ENCODE measurements at regions not wholly inside any gene's neighbourhood (a gene's known extent, or its start where the extent isn't known, plus 50 kb on each side); places are given as distances from the start of the nearest gene placed in this dataset.

GRCh38 chr18:6580401-6580800 lies 149.1 kb upstream of the ARHGAP28 start:
- H3K36me3 Mint-ChIP-seq (ENCODE audit: low read depth) = no peaks in the 10 kb centered on the region

DNA sequence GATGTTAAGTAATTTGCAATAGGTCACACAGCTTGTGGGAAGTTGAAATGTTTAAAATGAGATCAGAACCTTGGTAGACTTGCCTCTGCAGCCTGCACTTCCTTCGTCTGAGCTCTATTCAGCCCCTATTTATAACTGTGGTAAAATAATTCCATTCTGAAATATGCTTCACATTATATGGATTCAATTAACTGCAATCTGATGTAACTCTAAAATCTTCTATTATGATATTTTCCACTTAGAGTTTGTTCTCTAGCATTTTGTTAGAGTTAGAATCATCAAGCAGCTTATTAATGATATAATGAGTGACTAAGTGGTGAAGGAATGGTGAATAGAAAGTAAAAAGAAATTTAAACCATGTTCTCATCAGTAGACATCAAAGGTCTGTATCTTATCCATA lies 139.6 kb upstream of the ARHGAP28 start:
- no peak for ATAC-seq
- TF ChIP-seq, protein P1, sequence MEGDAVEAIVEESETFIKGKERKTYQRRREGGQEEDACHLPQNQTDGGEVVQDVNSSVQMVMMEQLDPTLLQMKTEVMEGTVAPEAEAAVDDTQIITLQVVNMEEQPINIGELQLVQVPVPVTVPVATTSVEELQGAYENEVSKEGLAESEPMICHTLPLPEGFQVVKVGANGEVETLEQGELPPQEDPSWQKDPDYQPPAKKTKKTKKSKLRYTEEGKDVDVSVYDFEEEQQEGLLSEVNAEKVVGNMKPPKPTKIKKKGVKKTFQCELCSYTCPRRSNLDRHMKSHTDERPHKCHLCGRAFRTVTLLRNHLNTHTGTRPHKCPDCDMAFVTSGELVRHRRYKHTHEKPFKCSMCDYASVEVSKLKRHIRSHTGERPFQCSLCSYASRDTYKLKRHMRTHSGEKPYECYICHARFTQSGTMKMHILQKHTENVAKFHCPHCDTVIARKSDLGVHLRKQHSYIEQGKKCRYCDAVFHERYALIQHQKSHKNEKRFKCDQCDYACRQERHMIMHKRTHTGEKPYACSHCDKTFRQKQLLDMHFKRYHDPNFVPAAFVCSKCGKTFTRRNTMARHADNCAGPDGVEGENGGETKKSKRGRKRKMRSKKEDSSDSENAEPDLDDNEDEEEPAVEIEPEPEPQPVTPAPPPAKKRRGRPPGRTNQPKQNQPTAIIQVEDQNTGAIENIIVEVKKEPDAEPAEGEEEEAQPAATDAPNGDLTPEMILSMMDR (IDR thresholded peaks at IDR 0.05) = no peak
- Mint-ChIP-seq H3K9me3 (no peaks in the 10 kb centered on the region), H3K36me3 (ENCODE audit: low read depth) (no peaks in the 10 kb centered on the region), H3K27ac (no peak overlapping the region), H3K4me3 (no peak overlapping the region), H3K27me3 (no peaks in the 10 kb centered on the region), H3K4me1 (ENCODE audit: low read depth) (no peaks in the 10 kb centered on the region)
- ChIA-PET POLR2A (no interaction called here), CTCF (no interaction called here)
- intact Hi-C loops (cut with micrococcal nuclease) = no loop called here
- DNase-seq = no peak

More at GRCh38 chr18:6580401-6580800, 149.1 kb upstream of the ARHGAP28 start:
- ChIA-PET POLR2A (no interaction called here), CTCF (no interaction called here)
- DNase-seq (no peak), ATAC-seq (no peak)
- Mint-ChIP-seq H3K4me3 (no peak overlapping the region), H3K27me3 (no peaks in the 10 kb centered on the region), H3K4me1 (ENCODE audit: low read depth) (no peaks in the 10 kb centered on the region), H3K9me3 (peaks cover 11% of the 10 kb centered on the region), H3K27ac (no peak overlapping the region)
- intact Hi-C loops (cut with micrococcal nuclease) = no loop called here
- TF ChIP-seq, protein P1 (IDR thresholded peaks at IDR 0.05) = no peak

DNA sequence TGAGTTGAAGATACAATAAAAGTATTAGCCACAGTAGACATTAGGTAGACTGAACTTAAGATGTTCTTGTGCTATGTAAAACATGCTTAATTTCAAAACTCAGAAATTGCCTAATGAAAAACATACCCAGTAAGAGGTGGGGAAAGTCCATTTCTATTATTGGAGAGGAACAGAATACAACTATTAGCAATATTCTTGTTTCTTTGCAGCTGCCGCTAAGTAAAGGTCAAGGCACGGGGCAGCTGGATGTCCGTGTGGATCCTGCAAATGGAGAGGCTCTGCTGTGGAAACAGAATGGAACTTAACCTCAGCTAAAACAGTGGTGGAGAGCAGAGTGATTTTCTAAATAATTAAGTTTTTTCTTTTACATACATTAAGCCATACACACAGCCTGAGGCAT lies 139.2 kb upstream of the ARHGAP28 start:
- no peaks in the 10 kb centered on the region for H3K9me3 Mint-ChIP-seq
- ATAC-seq = no peak
- intact Hi-C loops (cut with micrococcal nuclease) = no loop called here
- H3K27ac Mint-ChIP-seq = no peak overlapping the region
- H3K4me1 Mint-ChIP-seq (ENCODE audit: low read depth) = no peaks in the 10 kb centered on the region
- ChIA-PET POLR2A (no interaction called here), CTCF (no interaction called here)
- TF ChIP-seq, protein P1 (IDR thresholded peaks at IDR 0.05) = no peak
- no peak overlapping the region for H3K4me3 Mint-ChIP-seq
- H3K27me3 Mint-ChIP-seq = no peaks in the 10 kb centered on the region
- no peaks in the 10 kb centered on the region for H3K36me3 Mint-ChIP-seq (ENCODE audit: low read depth)
- no peak for DNase-seq

GRCh38 chr18:6591491-6591890 lies 138.0 kb upstream of the ARHGAP28 start:
- Mint-ChIP-seq H3K27me3 (no peaks in the 10 kb centered on the region), H3K4me3 (no peak overlapping the region), H3K4me1 (ENCODE audit: low read depth) (no peaks in the 10 kb centered on the region), H3K9me3 (no peaks in the 10 kb centered on the region), H3K36me3 (ENCODE audit: low read depth) (no peaks in the 10 kb centered on the region), H3K27ac (no peak overlapping the region)
- POLR2A ChIA-PET = no interaction called here
- ATAC-seq (no peak), DNase-seq (no peak)
- intact Hi-C loops (cut with micrococcal nuclease) = no loop called here
- CTCF ChIA-PET = no interaction called here
- TF ChIP-seq, protein P1 (IDR thresholded peaks at IDR 0.05) = no peak

DNA sequence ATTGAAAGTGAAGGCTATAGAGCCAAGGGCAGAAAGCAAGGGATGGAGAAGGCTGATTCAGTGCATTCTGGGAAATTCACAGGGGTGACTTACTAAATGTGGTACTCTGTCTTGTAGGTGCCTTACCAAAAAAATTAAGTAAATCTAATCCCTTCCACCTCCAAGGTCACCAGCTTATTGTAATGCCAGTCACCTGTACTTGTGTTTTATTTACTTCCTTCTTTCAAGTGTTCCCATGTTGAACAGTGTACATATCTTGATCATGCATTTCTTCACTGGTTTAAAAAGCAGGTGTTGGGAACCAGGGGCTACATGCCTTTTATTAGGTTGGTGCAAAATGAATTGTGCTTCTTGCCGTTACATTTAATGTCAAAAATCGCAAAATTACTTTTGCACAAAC lies 137.0 kb upstream of the ARHGAP28 start:
- no peak for ATAC-seq
- no peak overlapping the region for H3K27ac Mint-ChIP-seq
- ChIA-PET CTCF (no interaction called here), POLR2A (no interaction called here)
- H3K36me3 Mint-ChIP-seq (ENCODE audit: low read depth) = no peaks in the 10 kb centered on the region
- no peaks in the 10 kb centered on the region for H3K9me3 Mint-ChIP-seq
- H3K27me3 Mint-ChIP-seq = no peaks in the 10 kb centered on the region
- intact Hi-C loops (cut with micrococcal nuclease) = no loop called here
- TF ChIP-seq, protein P1 (IDR thresholded peaks at IDR 0.05) = no peak
- no peaks in the 10 kb centered on the region for H3K4me1 Mint-ChIP-seq (ENCODE audit: low read depth)
- H3K4me3 Mint-ChIP-seq = no peak overlapping the region
- DNase-seq = no peak
